HG02763 (cell line): ENCODE measurements at regions not wholly inside any gene's neighbourhood (a gene's known extent, or its start where the extent isn't known, plus 50 kb on each side); places are given as distances from the start of the nearest gene placed in this dataset.

Source experiments
- ATAC-seq: cut with Tn5 transposase; IDR thresholded peaks from one replicate; pipeline ENCODE4 v1.9.1; 2021; ENCODE audit warnings: mild to moderate bottlenecking, moderate library complexity; ENCODE audit not compliant: unreplicated experiment

- no peak for ATAC-seq
Observed at GRCh38 chr13:99721606-99722337, 220.5 kb downstream of the TM9SF2 start.

- no peak for ATAC-seq
Observed at GRCh38 chr13:99717959-99718674, 216.8 kb downstream of the TM9SF2 start.

- ATAC-seq, result no peak
Observed at GRCh38 chr13:99709134-99709533, 207.9 kb downstream of the TM9SF2 start.

GRCh38 chr13:99704390-99704789 is 203.1 kb downstream of the TM9SF2 start:
- no peak for ATAC-seq

- no peak for ATAC-seq
Observed at GRCh38 chr13:99703908-99704307, 202.6 kb downstream of the TM9SF2 start.

- ATAC-seq, result no peak
Observed at GRCh38 chr13:99702687-99703319, 201.5 kb downstream of the TM9SF2 start.

GRCh38 chr13:99700468-99700867 is 199.2 kb downstream of the TM9SF2 start:
- ATAC-seq, result no peak

GRCh38 chr13:99698816-99699099 is 197.5 kb downstream of the TM9SF2 start:
- ATAC-seq, result no peak

- ATAC-seq, result no peak
Observed at GRCh38 chr13:99698010-99698815, 196.9 kb downstream of the TM9SF2 start.

- no peak for ATAC-seq
Observed at GRCh38 chr13:99695857-99696256, 194.6 kb downstream of the TM9SF2 start.

- no peak for ATAC-seq
Observed at GRCh38 chr13:99693852-99694611, 192.8 kb downstream of the TM9SF2 start.

- ATAC-seq, result no peak
Observed at GRCh38 chr13:99693351-99693750, 192.1 kb downstream of the TM9SF2 start.

- no peak for ATAC-seq
Observed at GRCh38 chr13:99692854-99693253, 191.6 kb downstream of the TM9SF2 start.

GRCh38 chr13:99691552-99691951 is 190.3 kb downstream of the TM9SF2 start:
- ATAC-seq, result no peak

GRCh38 chr13:99690426-99691174 is 189.3 kb downstream of the TM9SF2 start:
- no peak for ATAC-seq

- ATAC-seq, result no peak
Observed at GRCh38 chr13:99689955-99690354, 188.7 kb downstream of the TM9SF2 start.

GRCh38 chr13:99688776-99689175 is 187.5 kb downstream of the TM9SF2 start:
- ATAC-seq, result no peak

GRCh38 chr13:99687723-99688397 is 186.6 kb downstream of the TM9SF2 start:
- no peak for ATAC-seq

GRCh38 chr13:99686944-99687411 is 185.7 kb downstream of the TM9SF2 start:
- ATAC-seq, result no peak
